ENCODE measurements at regions not wholly inside any gene's neighbourhood (a gene's known extent, or its start where the extent isn't known, plus 50 kb on each side); places are given as distances from the start of the nearest gene placed in this dataset.
A peak's percentile ranks its signal among the peaks of the same experiment; 100 is the strongest.

GRCh38 chr10:128221117-128221516 is 94.9 kb upstream of the MKI67 start:
- DNase-seq (ENCODE audit: low read depth in 1 of 2, low spot score in 1 of 2), result no peak

- no peak for DNase-seq (ENCODE audit: low read depth in 1 of 2, low spot score in 1 of 2)
These were observed 95.6 kb upstream of the MKI67 start for GRCh38 chr10:128221807-128222206.

- DNase-seq (ENCODE audit: low read depth in 1 of 2, low spot score in 1 of 2), result no peak
These were observed 96.2 kb upstream of the MKI67 start for GRCh38 chr10:128222332-128222849.

- no peak for DNase-seq (ENCODE audit: low read depth in 1 of 2, low spot score in 1 of 2)
These were observed 104.2 kb upstream of the MKI67 start for GRCh38 chr10:128230401-128230800.

GRCh38 chr10:128233422-128233821 is 107.2 kb upstream of the MKI67 start:
- no peak for DNase-seq (ENCODE audit: low read depth in 1 of 2, low spot score in 1 of 2)

- no peak for DNase-seq (ENCODE audit: low read depth in 1 of 2, low spot score in 1 of 2)
These were observed 111.5 kb upstream of the MKI67 start for GRCh38 chr10:128237710-128238109.

GRCh38 chr10:128241023-128241422 is 114.8 kb upstream of the MKI67 start:
- DNase-seq (ENCODE audit: low read depth in 1 of 2, low spot score in 1 of 2), result no peak

- no peak for DNase-seq (ENCODE audit: low read depth in 1 of 2, low spot score in 1 of 2)
These were observed 116.4 kb upstream of the MKI67 start for GRCh38 chr10:128242641-128243040.

GRCh38 chr10:128245026-128245425 is 118.8 kb upstream of the MKI67 start:
- DNase-seq (ENCODE audit: low read depth in 1 of 2, low spot score in 1 of 2), result no peak

- no peak for DNase-seq (ENCODE audit: low read depth in 1 of 2, low spot score in 1 of 2)
These were observed 121.4 kb upstream of the MKI67 start for GRCh38 chr10:128247576-128247975.

GRCh38 chr10:128254476-128254875 is 128.3 kb upstream of the MKI67 start:
- no peak for DNase-seq (ENCODE audit: low read depth in 1 of 2, low spot score in 1 of 2)

- no peak for DNase-seq (ENCODE audit: low read depth in 1 of 2, low spot score in 1 of 2)
These were observed 131.2 kb upstream of the MKI67 start for GRCh38 chr10:128257428-128257827.

GRCh38 chr10:128258421-128258976 is 132.3 kb upstream of the MKI67 start:
- no peak for DNase-seq (ENCODE audit: low read depth in 1 of 2, low spot score in 1 of 2)

- DNase-seq (ENCODE audit: low read depth in 1 of 2, low spot score in 1 of 2), result peak in 1 of 2 donors; percentile 10
These were observed 137.9 kb upstream of the MKI67 start for GRCh38 chr10:128263891-128264688.

- no peak for DNase-seq (ENCODE audit: low read depth in 1 of 2, low spot score in 1 of 2)
These were observed 139.4 kb upstream of the MKI67 start for GRCh38 chr10:128265596-128265995.

GRCh38 chr10:128267581-128267980 is 141.4 kb upstream of the MKI67 start:
- no peak for DNase-seq (ENCODE audit: low read depth in 1 of 2, low spot score in 1 of 2)

GRCh38 chr10:128268015-128268722 is 141.9 kb upstream of the MKI67 start:
- no peak for DNase-seq (ENCODE audit: low read depth in 1 of 2, low spot score in 1 of 2)

GRCh38 chr10:128274938-128275337 is 148.7 kb upstream of the MKI67 start:
- DNase-seq (ENCODE audit: low read depth in 1 of 2, low spot score in 1 of 2), result no peak

- DNase-seq (ENCODE audit: low read depth in 1 of 2, low spot score in 1 of 2), result no peak
These were observed 149.4 kb upstream of the MKI67 start for GRCh38 chr10:128275388-128276177.

- DNase-seq (ENCODE audit: low read depth in 1 of 2, low spot score in 1 of 2), result no peak
These were observed 151.1 kb upstream of the MKI67 start for GRCh38 chr10:128277267-128277840.

- DNase-seq (ENCODE audit: low read depth in 1 of 2, low spot score in 1 of 2), result no peak
These were observed 152.1 kb upstream of the MKI67 start for GRCh38 chr10:128278362-128278761.
